Colonic mucosa (tissue), 4 donors: ENCODE measurements at regions not wholly inside any gene's neighbourhood (a gene's known extent, or its start where the extent isn't known, plus 50 kb on each side); places are given as distances from the start of the nearest gene placed in this dataset.
A peak's percentile ranks its signal among the peaks of the same experiment; 100 is the strongest.

Source experiments
- DNase-seq: peaks from one replicate; pipeline ENCODE4 v3.0.0-alpha.2; 2020
- H3K27ac ChIP-seq: fragments of 200-600 bp; one replicate; pipeline ENCODE4 v1.8.0; 2021
- H3K27me3 ChIP-seq: fragments of 200-600 bp; one replicate; pipeline ENCODE4 v1.8.0; 2021
- H3K36me3 ChIP-seq: fragments of 200-600 bp; one replicate; pipeline ENCODE4 v1.8.0; 2021
- H3K4me1 ChIP-seq: fragments of 200-600 bp; one replicate; pipeline ENCODE4 v1.8.0; 2021; ENCODE audit warnings: mild to moderate bottlenecking
- H3K4me3 ChIP-seq: fragments of 200-600 bp; one replicate; pipeline ENCODE4 v1.8.0; 2021
- H3K9ac ChIP-seq, 2 donors: one replicate each; pipeline ENCODE4 v1.7.0; 2013; ENCODE audit warnings: control low read depth in 2 of 2, low read depth in 2 of 2, low read length in 2 of 2
- H3K9me3 ChIP-seq: fragments of 200-600 bp; one replicate; pipeline ENCODE4 v1.8.0; 2021
- CTCF ChIP-seq: fragments of 200-600 bp; IDR thresholded peaks from one replicate; pipeline ENCODE4 v1.8.0; 2022; ENCODE audit warnings: antibody characterized with exemption, mild to moderate bottlenecking
- intact Hi-C: fragments of 100-400 bp; cut with DNase I; formaldehyde crosslinking; loops from one replicate; pipeline ENCODE4 v1.14.1; 2022
- donor health status: healthy.
- donor health status: DM: no; HTN: no; CAD: no.
- donor health status: DM: no; HTN: no; CAD: no.

GRCh38 chr20:1803061-1803931 lies 91.9 kb upstream of the SIRPA start:
- peaks cover 9% of the 10 kb centered on the region for H3K27me3 ChIP-seq
- intact Hi-C loops = loop anchor here (10.0 kb wide), 1 partner anchor 92 kb away; the partner anchor contains the start of gene SIRPA
- DNase-seq = peak; percentile 61
- peaks cover 8% of the 10 kb centered on the region for H3K4me1 ChIP-seq
- peak overlapping the region; percentile 53 for H3K27ac ChIP-seq
- H3K4me3 ChIP-seq = peak overlapping the region; percentile 53
- H3K36me3 ChIP-seq = no peaks in the 10 kb centered on the region
- H3K9me3 ChIP-seq = no peaks in the 10 kb centered on the region
- H3K9ac ChIP-seq = peak overlapping the region; percentile 3 to 49
- no peak for TF ChIP-seq CTCF

- H3K4me1 ChIP-seq = peaks cover 8% of the 10 kb centered on the region
- H3K9me3 ChIP-seq = no peaks in the 10 kb centered on the region
- peak; percentile 49 for TF ChIP-seq CTCF
- no peaks in the 10 kb centered on the region for H3K36me3 ChIP-seq
- H3K9ac ChIP-seq = peak overlapping the region in 1 of 2 donors; percentile 49
- peak; percentile 70 for DNase-seq
- H3K27ac ChIP-seq = peak overlapping the region; percentile 53
- intact Hi-C loops = loop anchor here (10.0 kb wide), 1 partner anchor 92 kb away; the partner anchor contains the start of gene SIRPA
- H3K27me3 ChIP-seq = peaks cover 9% of the 10 kb centered on the region
- H3K4me3 ChIP-seq = peak overlapping the region; percentile 53
These were observed 92.7 kb upstream of the SIRPA start for GRCh38 chr20:1802385-1803060.

GRCh38 chr20:1801929-1802306 lies 93.3 kb upstream of the SIRPA start:
- Histone ChIP-seq H3K9ac (no peak overlapping the region), H3K9me3 (no peaks in the 10 kb centered on the region), H3K4me1 (peaks cover 8% of the 10 kb centered on the region), H3K27ac (no peak overlapping the region), H3K27me3 (peaks cover 9% of the 10 kb centered on the region), H3K4me3 (no peak overlapping the region), H3K36me3 (no peaks in the 10 kb centered on the region)
- intact Hi-C loops = loop anchor here (10.0 kb wide), 1 partner anchor 93 kb away; the partner anchor contains the start of gene SIRPA
- TF ChIP-seq CTCF = no peak
- no peak for DNase-seq

- Histone ChIP-seq H3K27me3 (peaks cover 9% of the 10 kb centered on the region), H3K9ac (no peak overlapping the region), H3K4me3 (no peak overlapping the region), H3K27ac (no peak overlapping the region), H3K4me1 (peaks cover 8% of the 10 kb centered on the region), H3K9me3 (no peaks in the 10 kb centered on the region), H3K36me3 (no peaks in the 10 kb centered on the region)
- no peak for DNase-seq
- TF ChIP-seq CTCF = no peak
- intact Hi-C loops = loop anchor here (10.0 kb wide), 1 partner anchor 93 kb away; the partner anchor contains the start of gene SIRPA
These were observed 93.8 kb upstream of the SIRPA start for GRCh38 chr20:1801225-1801928.

GRCh38 chr20:1800777-1801176 lies 94.4 kb upstream of the SIRPA start:
- DNase-seq = no peak
- no peak overlapping the region for H3K9ac ChIP-seq
- no peak overlapping the region for H3K27ac ChIP-seq
- intact Hi-C loops = loop anchor here (10.0 kb wide), 1 partner anchor 94 kb away; the partner anchor contains the start of gene SIRPA
- H3K9me3 ChIP-seq = no peaks in the 10 kb centered on the region
- H3K36me3 ChIP-seq = no peaks in the 10 kb centered on the region
- peaks cover 9% of the 10 kb centered on the region for H3K27me3 ChIP-seq
- peaks cover 8% of the 10 kb centered on the region for H3K4me1 ChIP-seq
- no peak for TF ChIP-seq CTCF
- H3K4me3 ChIP-seq = no peak overlapping the region
